Ascending aorta (tissue), 2 donors: ENCODE measurements at regions not wholly inside any gene's neighbourhood (a gene's known extent, or its start where the extent isn't known, plus 50 kb on each side); places are given as distances from the start of the nearest gene placed in this dataset.
"Not testable (repeated sequence)": the region's sequence is repeated elsewhere in the genome, so short reads cannot be mapped to it uniquely, and the experiment has no call there.

Experiments used
- DNase-seq, 2 donors: peaks; one replicate each; pipeline ENCODE4 v3.0.0-alpha.2; 2019; ENCODE audit warnings: low spot score in 2 of 2
- H3K27ac ChIP-seq, 2 donors: fragments of 200-600 bp; sonication (generic); one replicate each; pipeline ENCODE4 v1.5.1; 2016 to 2017; ENCODE audit warnings: mild to moderate bottlenecking in 1 of 2
- H3K27me3 ChIP-seq: fragments of 200-600 bp; sonication (generic); one replicate; pipeline ENCODE4 v1.5.1; 2017
- H3K36me3 ChIP-seq, 2 donors: fragments of 200-600 bp; sonication (generic); one replicate each; pipeline ENCODE4 v1.5.1; 2016
- H3K4me1 ChIP-seq, 2 donors: fragments of 200-600 bp; sonication (generic); one replicate each; pipeline ENCODE4 v1.5.1; 2016 to 2017; ENCODE audit warnings: mild to moderate bottlenecking in 1 of 2
- H3K4me3 ChIP-seq, 2 donors: fragments of 200-600 bp; sonication (generic); one replicate each; pipeline ENCODE4 v1.5.1; 2016 to 2017; ENCODE audit warnings: mild to moderate bottlenecking in 1 of 2
- H3K9me3 ChIP-seq, 2 donors: fragments of 200-600 bp; sonication (generic); one replicate each; pipeline ENCODE4 v1.5.1; 2016
- CTCF ChIP-seq, 3 experiments: fragments of 200-600 bp in 2 of 3; fragments of 450-650 bp in 1 of 3; sonication (generic) in 2 of 3; IDR thresholded peaks; one replicate each; pipeline ENCODE4 v1.5.1; 2016 to 2019; ENCODE audit warnings: antibody characterized with exemption in 3 of 3, mild to moderate bottlenecking in 1 of 3, moderate library complexity in 1 of 3
- intact Hi-C: fragments of 100-400 bp; cut with DNase I; formaldehyde crosslinking; loops from one replicate; pipeline ENCODE4 v1.15.1; 2023

GRCh38 chr15:26032162-26032846 is 169.2 kb upstream of the ATP10A start:
- Histone ChIP-seq H3K27me3 (no peaks in the 10 kb centered on the region), H3K9me3 (no peaks in the 10 kb centered on the region), H3K4me1 (no peaks in the 10 kb centered on the region), H3K36me3 (no peaks in the 10 kb centered on the region), H3K27ac (no peak overlapping the region), H3K4me3 (no peak overlapping the region)
- intact Hi-C loops = no loop called here
- no peak for TF ChIP-seq CTCF (IDR thresholded peaks at IDR 0.05)
- no peak for DNase-seq

DNA sequence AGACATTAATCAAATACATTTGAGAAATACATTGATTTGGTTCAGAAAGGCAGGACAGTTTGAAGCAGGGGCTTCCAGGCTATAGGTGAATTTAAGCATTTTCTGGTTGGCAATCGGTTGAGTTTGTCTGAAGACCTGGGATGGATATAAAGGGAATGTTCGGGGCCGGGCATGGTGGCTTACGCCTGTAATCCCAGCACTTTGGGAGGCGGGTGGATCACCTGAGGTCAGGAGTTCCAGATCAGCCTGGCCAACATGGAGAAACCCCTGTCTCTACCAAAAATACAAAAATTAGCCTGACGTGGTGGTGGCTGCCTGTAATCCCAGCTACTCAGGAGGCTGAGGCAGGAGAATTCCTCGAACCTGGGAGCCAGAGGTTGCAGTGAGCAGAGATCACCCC is 166.5 kb upstream of the ATP10A start:
- DNase-seq, H3K27me3 ChIP-seq, H3K36me3 ChIP-seq, intact Hi-C loops, H3K4me1 ChIP-seq, H3K27ac ChIP-seq, H3K4me3 ChIP-seq, H3K9me3 ChIP-seq: not testable (repeated sequence)

DNA sequence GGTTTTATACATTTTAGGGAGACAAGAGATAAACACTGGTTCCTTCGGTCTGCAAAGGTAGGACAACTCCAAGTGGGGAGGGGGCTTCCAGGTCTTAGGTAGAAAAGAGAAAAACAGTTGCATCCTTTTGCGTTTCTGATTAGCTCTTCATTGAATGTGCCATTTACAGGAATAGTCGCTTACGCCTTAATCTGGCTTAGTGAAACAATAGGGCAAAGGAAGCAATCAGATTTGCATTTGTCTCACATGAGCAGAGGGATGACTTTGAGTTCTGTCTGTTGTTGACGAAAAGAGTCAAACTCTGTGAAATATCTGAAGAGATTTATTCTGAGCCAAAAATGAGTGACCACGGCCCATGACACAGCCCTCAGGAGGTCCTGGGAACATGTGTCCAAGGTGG is 166.0 kb upstream of the ATP10A start:
- H3K4me1 ChIP-seq = no peaks in the 10 kb centered on the region
- no peak for DNase-seq
- H3K27ac ChIP-seq = no peak overlapping the region
- TF ChIP-seq CTCF (IDR thresholded peaks at IDR 0.05) = no peak
- no peaks in the 10 kb centered on the region for H3K27me3 ChIP-seq
- H3K9me3 ChIP-seq = no peaks in the 10 kb centered on the region
- H3K36me3 ChIP-seq = no peaks in the 10 kb centered on the region
- no peak overlapping the region for H3K4me3 ChIP-seq
- intact Hi-C loops = no loop called here

GRCh38 chr15:26028086-26028740 is 165.1 kb upstream of the ATP10A start:
- Histone ChIP-seq H3K27ac (no peak overlapping the region), H3K4me1 (no peaks in the 10 kb centered on the region), H3K36me3 (no peaks in the 10 kb centered on the region), H3K27me3 (no peaks in the 10 kb centered on the region), H3K9me3 (no peaks in the 10 kb centered on the region), H3K4me3 (no peak overlapping the region)
- DNase-seq = no peak
- intact Hi-C loops = no loop called here
- no peak for TF ChIP-seq CTCF (IDR thresholded peaks at IDR 0.05)

GRCh38 chr15:26026671-26027070 is 163.5 kb upstream of the ATP10A start:
- intact Hi-C loops, DNase-seq: not testable (repeated sequence)

DNA sequence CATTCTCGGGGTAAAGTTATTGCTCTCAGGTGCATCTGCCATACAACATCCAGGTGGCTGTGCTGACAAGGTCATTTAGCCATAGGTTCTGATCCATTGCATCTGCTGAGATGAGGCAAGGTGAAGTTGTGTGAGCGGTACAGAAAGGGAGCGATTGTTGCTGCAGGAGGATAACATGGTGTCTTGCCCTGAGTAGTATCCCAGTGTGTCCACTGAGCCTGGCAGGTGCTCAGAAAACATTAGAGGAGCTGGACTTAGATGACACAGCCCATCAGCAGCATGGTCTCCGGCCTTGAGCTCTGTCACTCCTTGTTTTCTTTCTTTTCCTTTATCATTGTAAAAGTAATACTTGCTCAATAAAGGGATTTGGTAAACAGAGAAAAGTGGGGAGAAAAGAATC is 161.1 kb upstream of the ATP10A start:
- intact Hi-C loops = no loop called here
- H3K4me1 ChIP-seq = no peaks in the 10 kb centered on the region
- H3K36me3 ChIP-seq = no peaks in the 10 kb centered on the region
- TF ChIP-seq CTCF (IDR thresholded peaks at IDR 0.05) = no peak
- no peak overlapping the region for H3K27ac ChIP-seq
- H3K9me3 ChIP-seq = no peaks in the 10 kb centered on the region
- no peak overlapping the region for H3K4me3 ChIP-seq
- DNase-seq = no peak
- no peaks in the 10 kb centered on the region for H3K27me3 ChIP-seq

More at GRCh38 chr15:26026671-26027070, 163.5 kb upstream of the ATP10A start:
- not testable (repeated sequence) for H3K4me1 ChIP-seq, H3K9me3 ChIP-seq, H3K36me3 ChIP-seq, H3K27ac ChIP-seq, H3K4me3 ChIP-seq, H3K27me3 ChIP-seq
